ENCODE measurements at regions not wholly inside any gene's neighbourhood (a gene's known extent, or its start where the extent isn't known, plus 50 kb on each side); places are given as distances from the start of the nearest gene placed in this dataset.

DNA sequence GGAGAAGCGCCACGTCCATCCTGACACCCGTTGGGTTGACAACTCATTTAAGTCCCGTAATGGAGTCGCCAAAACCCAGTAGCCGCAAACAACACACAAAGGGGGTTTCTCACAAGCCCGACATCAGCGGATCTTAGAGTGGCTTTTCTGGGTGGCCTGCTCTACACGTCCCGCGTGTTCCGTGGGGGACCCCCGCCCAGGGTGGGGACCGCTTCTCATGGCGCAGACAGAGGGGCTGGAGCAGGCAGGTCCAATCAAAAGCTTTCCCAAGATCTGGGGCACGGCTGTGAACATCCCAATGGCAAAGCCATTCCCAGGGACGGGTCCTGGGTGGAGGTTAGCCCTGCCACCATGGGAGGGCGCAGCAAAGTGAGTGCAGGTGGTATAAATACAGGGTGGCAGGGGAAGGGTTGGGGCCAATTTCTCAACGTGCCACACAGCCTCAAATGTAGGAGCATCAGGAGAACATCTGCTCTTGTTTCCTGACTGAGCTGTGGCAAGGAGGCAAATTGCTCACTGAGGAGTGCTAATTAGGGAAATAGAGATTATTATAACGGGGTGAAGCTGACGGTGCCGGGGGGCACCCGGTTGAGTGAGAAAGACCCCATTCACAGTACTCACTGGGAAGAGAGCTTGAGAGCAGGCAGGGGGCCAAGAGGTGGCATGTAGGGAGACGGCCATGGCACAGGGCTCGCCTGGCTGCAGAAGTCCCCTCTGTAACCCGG lies 1447.2 kb downstream of the TBC1D22A start:
- TF ChIP-seq CTCF (IDR thresholded peaks at IDR 0.05) = no peak
- no peak for TF ChIP-seq POLR2A (IDR thresholded peaks at IDR 0.05)

Measured in adrenal gland (tissue), 5 donors.